NCI-H524 (cell line): ENCODE measurements at regions not wholly inside any gene's neighbourhood (a gene's known extent, or its start where the extent isn't known, plus 50 kb on each side); places are given as distances from the start of the nearest gene placed in this dataset.
"Not testable (repeated sequence)": the region's sequence is repeated elsewhere in the genome, so short reads cannot be mapped to it uniquely, and the experiment has no call there.

Experiments
- DNase-seq, 2 experiments: peaks; one replicate each; lab custom pipeline; 2025; lab: John Stamatoyannopoulos, UW

DNA sequence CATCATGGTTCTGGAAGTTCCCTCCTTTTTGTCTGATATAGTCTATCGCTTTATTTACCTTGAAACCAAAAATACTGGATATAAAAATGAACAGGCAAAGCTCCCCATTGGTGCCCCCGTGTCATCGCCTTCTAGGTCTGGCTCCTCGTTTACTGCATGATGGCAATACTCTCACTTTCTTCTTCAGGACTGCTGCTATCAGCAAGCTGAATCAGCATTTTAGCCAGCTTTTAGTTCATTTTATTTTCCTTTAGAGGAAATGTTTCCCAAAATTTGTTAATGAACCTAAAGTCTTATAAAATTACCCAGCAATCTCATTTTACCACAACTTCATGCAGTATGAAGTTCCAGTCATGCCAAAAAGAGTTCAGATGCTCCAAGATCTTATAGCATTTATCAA, 80.5 kb downstream of the ZIC3 start:
- no peak for DNase-seq

DNA sequence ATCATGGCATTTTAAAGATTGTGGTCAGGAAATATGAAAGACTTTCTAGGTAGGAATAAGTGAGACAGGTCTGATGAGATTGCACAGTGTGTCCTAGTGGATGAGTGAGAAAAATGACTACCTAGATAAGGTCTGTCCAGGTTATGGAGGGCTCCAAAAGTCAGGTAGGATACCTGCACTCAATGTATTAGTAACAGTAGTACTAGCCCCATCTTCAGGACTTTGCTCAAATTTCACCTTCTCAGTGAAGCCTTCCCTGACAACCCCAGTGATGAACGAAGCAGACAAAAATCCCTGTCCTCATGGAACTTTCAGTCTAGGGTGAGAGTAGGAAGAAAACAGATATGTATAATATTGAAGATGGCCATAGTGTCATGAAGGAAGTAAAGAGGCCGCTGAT, 85.7 kb downstream of the ZIC3 start:
- no peak for DNase-seq

DNA sequence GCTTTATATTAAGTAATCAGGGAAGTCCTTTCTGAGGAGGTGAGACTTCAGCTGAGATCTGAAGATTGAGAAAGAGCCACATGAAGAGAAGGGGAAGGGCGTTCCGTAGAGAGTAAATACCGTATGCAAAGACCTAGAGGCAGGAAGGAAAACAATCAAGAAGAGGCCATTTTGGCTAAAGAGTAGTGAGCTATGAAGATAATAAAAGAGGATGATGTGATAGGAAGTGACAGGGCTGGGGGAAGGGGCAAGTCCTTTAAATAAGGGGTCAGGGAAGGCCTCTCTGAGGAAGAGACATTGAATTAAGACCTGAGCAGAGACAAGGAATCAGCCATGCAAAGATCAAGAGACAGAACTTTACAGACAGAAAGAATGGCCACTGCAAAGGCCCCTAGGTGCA, 86.2 kb downstream of the ZIC3 start:
- no peak for DNase-seq

DNA sequence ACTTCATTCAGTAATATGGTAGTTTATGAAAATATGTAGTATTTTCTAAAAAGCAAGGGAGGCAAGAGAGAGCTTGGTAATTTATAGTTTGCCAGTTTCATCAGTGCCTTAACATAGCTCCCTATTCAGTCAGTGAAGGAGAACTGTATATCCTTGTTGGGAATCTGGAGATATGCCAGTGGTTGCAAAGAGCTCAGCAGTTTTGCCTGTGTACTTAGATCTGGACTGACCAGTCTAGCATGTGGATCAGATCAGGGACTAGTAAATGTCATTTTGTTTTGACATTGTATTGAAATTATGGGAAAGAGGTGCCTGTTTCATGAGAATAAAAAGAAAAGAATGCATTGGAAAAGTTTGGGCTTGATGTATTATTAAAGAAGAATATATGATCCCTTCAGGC, 88.6 kb downstream of the ZIC3 start:
- no peak for DNase-seq

DNA sequence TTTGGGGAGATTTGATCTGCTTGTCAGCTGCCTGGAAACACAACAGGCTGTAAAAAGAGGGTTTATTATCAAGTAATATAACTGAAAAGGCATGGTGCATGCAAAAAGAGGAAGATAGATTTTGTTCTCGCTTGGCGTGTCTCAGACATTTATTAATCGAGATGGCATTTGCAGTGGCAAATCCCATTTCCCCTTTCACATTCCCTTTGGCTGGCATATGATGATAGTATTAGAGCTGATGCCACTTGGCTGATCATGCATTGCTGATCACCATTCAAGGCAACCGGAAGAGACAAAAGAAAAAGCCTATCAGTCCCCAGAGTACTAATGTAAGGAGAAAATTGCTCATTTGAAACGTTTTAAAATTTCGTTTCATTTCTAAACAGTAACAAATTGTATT, 101.8 kb downstream of the ZIC3 start:
- DNase-seq: no peak

DNA sequence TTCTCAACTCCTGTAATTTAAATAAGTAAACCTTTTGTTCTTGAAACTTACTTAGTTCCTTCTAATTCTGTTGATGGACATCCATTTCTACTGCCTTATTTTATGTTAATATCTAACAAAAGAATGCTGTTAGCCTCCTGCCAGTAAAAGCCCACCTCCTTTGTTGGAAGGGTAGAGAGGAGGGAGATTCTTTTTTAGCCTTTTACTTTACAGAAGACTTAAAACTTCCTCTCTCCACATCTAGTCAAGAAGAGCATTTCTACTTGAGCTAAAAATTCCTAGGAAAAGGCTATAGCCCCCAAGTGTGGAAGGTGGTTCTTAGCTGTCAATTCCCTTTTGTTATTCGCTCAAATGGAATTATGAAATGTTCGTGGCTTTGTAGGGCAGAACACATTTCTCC, 118.7 kb downstream of the ZIC3 start:
- DNase-seq: no peak

DNA sequence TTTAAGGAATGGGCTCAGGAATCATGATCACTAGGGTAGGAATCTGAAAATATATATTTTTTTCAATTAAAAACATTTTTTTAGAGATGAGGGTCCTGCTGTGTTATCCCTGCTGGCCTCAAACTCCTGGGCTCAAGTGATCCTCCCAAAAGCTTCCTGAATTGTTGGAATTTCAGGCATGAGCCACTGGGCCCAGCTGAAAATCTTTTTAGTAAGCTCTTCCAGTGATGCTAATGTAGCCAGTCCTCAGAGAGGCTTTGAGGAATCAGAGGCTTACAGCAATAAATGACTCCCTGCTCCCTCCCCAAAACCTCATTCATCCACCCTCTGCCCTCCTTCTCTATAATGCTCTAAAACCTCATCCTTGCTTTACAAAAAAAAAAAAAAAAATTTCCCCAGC, 129.5 kb downstream of the ZIC3 start:
- DNase-seq: no peak

DNA sequence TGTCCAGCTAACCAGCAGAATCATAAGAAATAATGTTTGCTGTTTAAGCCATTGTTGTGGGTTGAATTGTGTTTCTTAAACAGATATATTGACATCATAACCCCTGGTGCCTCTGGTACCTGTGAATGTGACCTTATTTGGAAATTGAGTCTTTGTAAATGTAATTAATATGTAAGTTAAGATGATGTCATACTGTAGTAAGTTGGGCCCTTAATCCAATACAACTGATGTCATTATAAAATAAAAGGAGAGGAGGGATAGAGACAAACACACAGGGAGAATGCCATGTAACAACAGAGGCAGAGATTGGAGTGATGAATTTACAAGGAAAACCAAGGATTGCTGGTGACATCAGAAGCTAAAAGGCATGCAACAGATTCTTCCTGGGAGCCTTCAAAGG, 141.4 kb downstream of the ZIC3 start:
- no peak for DNase-seq

DNA sequence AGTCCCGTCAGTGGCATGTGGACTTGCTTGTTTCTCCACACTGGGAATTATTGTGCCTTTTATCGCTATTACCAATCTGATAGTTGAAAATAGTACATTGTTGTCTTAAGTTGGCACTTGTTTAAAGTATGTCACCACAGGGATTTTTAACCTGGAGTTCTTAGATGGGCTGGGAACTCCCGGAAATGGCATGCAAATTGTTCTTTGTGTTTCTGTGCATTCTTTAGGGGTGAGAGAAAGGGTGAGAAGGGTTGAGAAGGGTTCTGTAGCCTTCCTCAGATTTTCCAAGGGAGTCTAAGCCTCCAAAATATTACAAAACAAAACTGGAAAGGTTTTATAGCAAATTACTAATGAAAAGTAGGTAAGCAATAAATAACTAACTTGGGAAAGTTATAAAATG, 176.9 kb downstream of the ZIC3 start:
- no peak for DNase-seq

DNA sequence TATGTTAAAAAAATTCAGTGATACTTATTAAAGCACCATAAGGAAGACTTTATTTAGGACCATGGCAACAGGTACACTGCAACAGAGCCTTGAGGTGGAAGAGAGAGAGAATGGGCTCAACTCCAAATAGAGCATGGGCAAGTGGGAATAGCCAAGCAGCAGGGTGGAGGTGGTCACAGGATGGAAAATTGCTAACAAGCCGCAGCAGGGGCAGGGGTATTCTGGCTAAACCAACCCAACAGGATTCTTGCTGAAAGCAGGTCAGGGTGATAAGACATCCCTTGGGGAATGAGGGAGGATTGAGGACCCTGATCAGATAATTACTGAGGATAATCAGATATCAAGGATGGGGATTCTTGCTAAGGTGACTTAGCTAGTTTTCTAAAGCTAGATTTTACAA, 177.5 kb downstream of the ZIC3 start:
- DNase-seq: no peak

DNA sequence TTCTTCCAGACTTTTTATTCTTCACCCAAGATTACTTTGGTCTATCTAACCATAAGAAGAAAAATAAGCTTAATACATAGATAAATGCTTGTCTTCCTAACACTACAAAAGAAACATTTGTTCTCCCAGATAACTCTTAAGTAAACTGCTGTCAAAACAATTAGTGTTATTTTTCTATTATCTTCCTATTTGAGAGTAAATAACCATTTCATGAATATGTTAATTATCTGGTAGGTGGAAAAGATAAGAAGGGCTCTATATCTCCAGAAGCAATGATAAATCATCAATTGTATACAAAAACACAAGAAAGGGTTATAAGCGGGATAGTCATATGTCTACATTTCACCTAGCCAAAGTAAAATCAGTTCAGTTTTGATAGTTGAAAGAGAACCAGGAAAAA, 180.4 kb downstream of the ZIC3 start:
- no peak for DNase-seq

DNA sequence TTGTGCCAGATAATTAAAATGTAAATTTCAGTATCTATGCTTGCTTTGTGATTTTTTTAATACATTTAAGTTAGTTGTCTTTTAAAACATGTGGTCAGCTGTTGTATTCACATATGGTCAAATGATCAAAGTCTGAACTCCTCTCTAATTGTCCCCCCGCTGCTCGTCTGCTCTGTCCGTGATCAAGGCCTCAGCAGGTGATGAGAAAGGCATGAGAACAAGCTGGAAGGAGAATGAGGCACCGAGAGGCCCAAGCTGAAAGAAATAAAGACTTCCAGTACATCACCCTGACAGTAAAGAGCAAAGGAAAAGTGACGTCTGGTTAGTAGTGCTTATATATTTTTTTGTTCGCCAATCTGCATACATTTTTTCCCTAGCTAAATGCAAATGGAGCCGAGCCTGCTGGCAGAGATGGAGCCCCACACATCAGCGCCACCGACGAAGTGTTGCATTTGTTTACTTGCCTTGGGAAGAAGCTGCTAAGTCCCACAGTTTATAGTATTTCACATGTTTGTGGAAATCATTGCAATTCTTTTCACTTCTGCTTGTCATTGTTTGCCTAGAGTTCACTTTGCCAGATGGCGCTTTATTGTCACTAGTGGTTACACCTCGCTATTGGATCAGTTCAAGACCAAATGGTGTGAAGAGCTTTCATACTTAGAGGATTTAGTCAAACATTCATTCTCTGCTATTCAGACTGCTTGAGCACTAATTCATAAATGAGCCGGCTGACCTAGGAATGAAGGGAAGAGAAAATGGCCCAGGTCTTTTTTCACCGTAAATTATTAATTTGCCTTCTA, 181.5 kb downstream of the ZIC3 start:
- DNase-seq: peak; percentile 55 to 71

DNA sequence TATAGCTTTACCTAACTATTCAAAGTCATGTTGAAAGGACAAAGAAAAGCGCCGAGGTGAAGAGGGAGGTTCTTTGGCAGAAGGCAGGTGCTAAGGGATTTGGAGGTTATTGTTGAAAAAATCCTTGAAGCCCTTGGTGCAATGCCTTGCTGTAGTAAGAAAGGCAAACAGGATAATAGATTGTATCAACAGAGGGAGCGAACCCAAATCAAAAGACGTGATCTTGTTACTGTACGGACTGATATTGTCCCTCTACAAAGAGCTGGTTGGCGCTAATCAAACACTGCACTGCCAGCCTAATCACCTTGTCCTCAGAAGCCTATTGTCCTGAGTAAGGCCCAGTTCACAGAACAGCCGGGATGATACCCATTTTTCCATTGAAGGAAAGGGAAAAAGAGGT, 182.9 kb downstream of the ZIC3 start:
- no peak for DNase-seq

DNA sequence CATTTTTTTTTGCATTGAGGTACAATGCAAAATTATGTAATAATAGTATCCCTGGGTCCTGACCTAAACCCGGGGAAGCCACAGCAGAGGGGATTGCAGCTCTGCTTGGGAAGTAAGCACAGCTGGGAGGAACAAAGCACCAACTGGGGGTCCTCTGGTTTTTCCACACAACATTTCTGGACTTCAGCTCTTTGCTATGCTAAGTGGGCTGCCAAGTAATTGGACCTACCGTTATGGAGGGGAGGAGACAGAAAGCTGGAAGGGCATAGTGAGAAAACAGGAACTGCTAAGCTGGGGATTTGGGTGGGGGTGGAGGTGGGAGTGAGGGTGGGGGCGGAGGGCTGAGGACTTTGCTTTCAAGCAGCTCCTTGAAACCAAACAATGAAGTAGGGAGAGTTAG, 183.3 kb downstream of the ZIC3 start:
- DNase-seq: no peak

DNA sequence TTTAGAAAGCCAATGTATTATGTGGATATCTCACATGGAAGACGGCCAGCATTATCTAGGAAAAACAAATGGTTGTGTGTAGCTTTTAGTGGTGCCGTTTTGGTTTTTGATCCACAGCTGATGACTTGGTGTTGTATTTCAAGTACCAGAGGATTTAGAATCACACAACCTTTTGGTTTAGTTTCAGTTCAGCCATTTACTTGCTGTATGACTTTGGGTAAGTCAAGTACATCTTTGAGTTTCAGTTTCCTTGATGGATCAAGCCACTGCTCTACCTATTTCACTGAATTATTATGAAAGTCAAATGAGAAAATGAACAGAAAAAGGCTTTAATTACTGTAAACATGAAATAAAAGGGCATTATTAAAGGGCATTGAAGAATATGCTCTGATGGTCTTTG, 205.6 kb downstream of the ZIC3 start:
- no peak for DNase-seq

DNA sequence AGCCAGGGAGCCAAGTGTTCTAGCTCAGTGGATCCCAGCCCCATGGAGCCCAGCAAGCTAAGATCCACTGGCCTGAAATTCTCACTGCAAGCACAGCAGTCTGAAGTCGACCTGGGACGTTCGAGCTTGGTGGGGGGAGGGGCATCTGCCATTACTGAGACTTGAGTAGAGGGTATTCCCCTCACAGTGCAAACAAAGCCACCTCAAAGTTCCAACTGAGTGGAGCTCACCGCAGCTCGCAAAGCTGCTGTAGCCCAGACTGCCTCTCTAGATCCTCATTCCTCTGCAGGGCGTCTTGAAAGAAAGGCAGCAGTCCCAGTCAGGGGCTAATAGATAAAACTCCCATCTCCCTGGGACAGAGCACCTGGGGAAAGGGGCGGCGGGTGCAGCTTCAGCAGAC, 226.3 kb downstream of the ZIC3 start:
- DNase-seq: no peak

DNA sequence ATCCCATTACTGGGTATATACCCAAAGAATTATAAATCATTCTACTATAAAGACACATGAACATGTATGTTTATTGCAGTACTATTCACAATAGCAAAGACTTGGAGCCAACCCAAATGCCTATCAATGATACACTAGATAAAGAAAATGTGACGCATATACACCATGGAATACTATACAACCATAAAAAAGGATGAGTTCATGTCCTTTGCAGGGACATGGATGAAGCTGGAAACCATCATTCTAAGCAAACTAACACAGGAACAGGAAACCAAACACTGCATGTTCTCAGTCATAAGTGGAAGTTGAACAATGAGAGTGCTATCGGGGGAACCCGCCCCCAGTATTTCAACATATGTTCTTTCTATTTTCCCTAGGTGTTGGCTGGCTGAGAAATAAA, 232.0 kb downstream of the ZIC3 start:
- not testable (repeated sequence) for DNase-seq

DNA sequence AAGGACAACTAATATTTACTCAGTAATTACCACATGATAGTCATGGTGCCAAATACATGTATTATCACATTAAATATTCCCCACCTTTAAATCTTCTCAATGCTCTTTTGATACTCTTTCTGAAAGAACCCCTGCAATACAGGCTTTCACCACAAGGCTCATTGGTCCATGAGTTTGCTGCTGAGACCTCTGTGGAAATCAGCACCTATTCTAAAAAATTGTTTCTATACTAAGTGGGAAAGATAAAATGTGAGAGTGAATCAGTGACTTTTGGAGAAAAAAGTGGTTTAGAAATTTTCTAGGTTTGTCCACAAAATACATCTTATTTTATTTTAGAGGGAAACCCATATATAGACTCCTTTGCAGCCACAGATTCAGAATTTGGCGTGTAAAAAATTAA, 257.3 kb downstream of the ZIC3 start:
- no peak for DNase-seq

DNA sequence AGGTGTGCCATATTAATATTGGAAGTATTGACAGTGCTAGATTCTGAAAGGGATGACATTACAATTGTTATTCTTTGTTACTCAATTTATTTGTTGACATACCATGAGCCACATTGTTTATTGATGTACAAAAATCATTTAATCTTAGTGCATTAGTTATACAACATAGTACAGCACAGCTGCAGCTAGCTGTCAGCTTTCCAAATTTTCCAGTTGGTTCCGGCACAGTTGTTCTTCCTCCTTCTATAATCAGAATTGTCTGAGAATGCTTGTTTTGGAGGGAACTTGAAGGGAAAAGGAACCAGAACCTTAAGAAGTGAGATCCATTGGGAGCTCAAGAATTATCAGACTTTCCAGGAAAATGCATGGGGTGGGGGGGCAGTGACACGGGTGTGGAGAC, 281.4 kb downstream of the ZIC3 start:
- no peak for DNase-seq

DNA sequence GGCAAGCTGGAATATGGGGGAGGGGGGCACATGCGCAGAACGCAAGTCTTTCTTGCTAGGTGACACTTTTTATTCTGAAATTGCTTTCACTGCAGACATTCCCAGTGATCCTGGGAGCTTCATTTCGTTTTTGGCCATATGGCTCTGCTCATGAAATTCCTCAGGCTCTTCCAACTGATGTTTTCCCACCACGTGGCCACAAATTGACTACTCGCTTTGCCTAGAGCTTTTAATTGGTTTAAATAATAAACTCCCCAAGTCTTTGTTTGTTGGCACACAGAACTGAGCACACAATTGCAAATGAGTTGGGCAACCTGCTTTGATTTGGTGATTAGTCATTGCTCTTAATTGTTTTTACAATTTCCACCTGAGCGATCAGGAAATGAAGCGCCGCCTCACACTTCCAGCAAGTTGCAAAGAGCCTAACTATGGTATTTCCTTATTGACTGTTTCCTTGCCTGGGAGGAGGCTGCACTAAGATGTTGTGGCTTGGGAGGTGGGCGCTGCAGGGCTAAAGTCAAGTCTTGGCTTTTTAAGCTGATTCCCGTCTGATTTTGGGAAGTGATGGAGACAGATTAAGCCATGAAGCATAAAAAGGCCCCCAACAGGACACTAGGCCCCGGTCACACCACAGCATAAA, 282.5 kb downstream of the ZIC3 start:
- DNase-seq: no peak

DNA sequence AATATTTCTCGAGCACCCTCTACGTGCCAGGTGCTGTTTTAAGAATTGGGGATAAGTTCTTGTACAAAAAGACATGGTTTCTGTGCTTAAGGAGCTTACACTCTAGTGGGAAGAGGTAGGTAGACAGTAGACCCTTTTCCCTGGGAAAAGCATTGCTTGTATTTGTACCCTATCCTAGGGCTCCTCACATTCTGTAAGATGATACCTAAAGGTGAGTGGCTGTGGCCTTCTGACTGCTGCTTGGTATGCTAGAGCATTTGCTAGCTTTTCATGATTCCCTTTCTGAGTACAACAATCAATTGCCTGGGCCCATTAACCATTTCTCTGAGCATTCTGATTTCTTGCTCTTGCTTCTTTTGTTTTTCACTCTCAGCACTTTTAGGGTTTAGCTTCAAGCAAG, 286.6 kb downstream of the ZIC3 start:
- no peak for DNase-seq

DNA sequence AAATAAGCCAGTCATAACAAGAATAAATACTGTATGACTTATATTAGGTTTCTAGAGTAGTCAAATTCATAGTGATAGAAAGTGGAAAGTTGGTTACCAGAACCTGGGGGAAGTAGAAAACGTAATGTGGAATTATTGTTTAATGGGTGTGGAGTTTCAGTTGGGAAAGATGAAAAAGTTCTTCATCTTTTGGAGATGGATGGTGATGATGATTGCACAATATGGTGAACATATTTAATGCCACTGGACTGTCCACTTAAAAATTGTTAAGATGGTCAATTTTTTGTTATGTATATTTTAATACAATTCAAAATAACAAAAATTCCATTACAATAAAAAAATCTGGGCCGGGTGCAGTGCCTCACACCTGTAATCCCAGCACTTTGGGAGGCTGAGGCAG, 289.6 kb downstream of the ZIC3 start:
- DNase-seq: no peak

DNA sequence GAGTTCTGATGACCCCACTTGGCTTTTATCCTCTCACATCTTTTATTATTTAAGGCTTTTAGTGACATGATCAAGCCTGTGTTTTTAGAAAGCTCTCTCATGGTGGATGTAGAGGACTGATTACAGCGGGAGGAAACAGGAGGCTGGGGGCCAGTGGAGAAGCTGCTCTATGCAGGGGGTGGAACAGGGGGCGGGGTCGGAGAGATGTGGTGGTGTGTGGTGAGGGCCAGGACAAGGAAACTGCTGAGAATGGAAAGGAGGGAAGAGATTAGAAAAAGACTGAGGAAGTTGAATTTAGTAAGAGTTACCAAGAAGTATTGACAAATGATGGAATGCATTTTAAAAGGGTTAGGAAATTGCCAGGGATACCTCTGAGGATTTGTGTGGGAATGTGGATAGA, 292.2 kb downstream of the ZIC3 start:
- no peak for DNase-seq

DNA sequence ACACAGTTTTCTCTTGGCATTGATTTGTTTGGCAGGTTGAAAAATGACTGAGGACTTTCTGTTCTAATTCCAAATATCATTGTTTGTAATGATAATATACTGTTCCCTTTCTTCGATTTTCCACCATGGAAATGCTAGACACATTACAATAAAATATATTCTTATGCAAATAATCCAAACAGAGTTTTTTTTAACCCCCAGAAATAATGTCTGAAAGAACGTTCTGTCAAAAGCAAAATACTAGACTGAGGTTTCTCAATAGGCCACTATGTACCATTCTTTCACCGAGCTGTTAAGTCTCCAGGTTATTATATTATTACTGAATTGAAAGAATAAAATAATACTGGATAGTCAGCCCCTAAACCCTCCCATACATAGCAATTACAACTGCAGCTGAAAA, 312.5 kb downstream of the ZIC3 start:
- no peak for DNase-seq
